ENCODE measurements at regions not wholly inside any gene's neighbourhood (a gene's known extent, or its start where the extent isn't known, plus 50 kb on each side); places are given as distances from the start of the nearest gene placed in this dataset.

GRCh38 chr11:92413757-92414513, 189.3 kb downstream of the FAT3 start:
- TF ChIP-seq CTCF (IDR thresholded peaks at IDR 0.05) (no peak), POLR2A (IDR thresholded peaks at IDR 0.05) (no peak)
